Rectal smooth muscle tissue (tissue), 1 donor: ENCODE measurements at regions not wholly inside any gene's neighbourhood (a gene's known extent, or its start where the extent isn't known, plus 50 kb on each side); places are given as distances from the start of the nearest gene placed in this dataset.

Experiments used
- H3K27ac ChIP-seq: one replicate; pipeline ENCODE4 v1.7.0; 2013; ENCODE audit warnings: low read depth, low read length, inconsistent platforms
- H3K27me3 ChIP-seq: one replicate; pipeline ENCODE4 v1.7.0; 2013; ENCODE audit warnings: low read length; ENCODE audit not compliant: control insufficient read depth, insufficient read depth
- H3K36me3 ChIP-seq: one replicate; pipeline ENCODE4 v1.7.0; 2013; ENCODE audit warnings: low read length; ENCODE audit not compliant: control insufficient read depth, insufficient read depth
- H3K4me1 ChIP-seq: one replicate; pipeline ENCODE4 v1.7.0; 2013; ENCODE audit warnings: low read length; ENCODE audit not compliant: control insufficient read depth, insufficient read depth
- H3K4me3 ChIP-seq: one replicate; pipeline ENCODE4 v1.7.0; 2013; ENCODE audit warnings: low read length
- H3K9ac ChIP-seq: one replicate; pipeline ENCODE4 v1.7.0; 2013; ENCODE audit warnings: low read length

DNA sequence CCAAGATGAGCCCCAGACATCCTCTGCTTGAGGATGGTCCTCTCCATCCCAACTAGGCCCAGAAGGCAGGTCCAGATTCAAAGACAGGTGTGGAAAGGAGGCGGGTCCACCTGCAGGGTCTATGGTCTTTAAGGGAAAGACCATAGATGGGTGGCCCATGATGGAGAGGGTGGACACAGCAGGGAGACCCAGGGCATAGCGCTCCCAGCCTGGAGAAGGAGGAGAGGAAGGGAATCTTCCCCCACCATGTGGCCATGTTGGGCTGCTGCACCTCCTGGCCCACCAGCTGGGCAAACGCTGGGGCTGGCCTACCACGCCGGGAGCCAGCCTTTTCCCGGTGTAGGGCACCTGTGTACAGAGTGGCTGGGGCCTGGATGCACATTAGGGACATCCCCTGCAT lies 265.2 kb upstream of the TLE3 start:
- Histone ChIP-seq H3K27me3 (no peaks in the 10 kb centered on the region), H3K9ac (no peak overlapping the region), H3K4me1 (no peaks in the 10 kb centered on the region), H3K27ac (no peak overlapping the region), H3K4me3 (no peak overlapping the region), H3K36me3 (no peaks in the 10 kb centered on the region)

DNA sequence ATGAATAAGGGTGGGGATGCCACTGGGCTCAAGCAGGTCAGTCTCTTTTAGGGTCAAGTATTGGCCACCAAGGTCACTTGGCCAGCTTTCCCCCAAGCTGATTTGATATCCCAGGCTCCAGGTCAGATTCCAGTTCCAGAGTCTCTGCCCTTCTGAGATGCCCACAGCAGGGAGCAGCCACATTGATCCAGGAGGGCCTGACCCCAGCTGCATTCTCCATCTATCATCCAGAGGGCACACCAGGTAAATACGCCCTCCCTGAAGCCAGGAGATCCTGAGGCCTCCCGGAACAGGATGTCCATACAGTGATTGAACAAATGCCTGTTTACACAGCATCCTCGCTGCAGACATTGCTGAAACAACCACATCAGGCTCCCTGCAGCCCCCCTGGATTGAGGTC lies 264.6 kb upstream of the TLE3 start:
- H3K36me3 ChIP-seq, result no peaks in the 10 kb centered on the region
- H3K4me1 ChIP-seq, result no peaks in the 10 kb centered on the region
- no peak overlapping the region for H3K9ac ChIP-seq
- H3K27me3 ChIP-seq, result no peaks in the 10 kb centered on the region
- H3K4me3 ChIP-seq, result no peak overlapping the region
- H3K27ac ChIP-seq, result no peak overlapping the region

DNA sequence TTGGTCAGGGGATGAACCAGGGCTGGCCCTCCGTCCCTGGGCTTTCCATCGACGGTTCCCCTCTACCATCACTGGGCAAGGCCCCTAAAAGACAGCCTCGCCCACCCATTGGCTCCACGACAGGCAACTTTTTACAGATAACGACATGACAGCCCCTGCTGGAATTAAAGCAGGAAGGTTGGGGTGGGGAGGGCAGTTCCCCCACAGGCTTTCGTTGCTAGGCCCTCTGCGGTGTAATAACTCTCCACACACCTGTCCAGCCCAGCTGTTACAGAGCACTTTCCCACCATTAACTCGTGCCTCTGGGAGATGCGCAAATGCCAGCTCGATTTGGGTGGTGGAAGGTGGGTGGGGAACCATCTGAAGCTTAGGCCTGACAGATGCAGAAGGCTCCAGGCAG lies 264.2 kb upstream of the TLE3 start:
- Histone ChIP-seq H3K27ac (no peak overlapping the region), H3K4me3 (no peak overlapping the region), H3K9ac (no peak overlapping the region), H3K36me3 (no peaks in the 10 kb centered on the region), H3K27me3 (no peaks in the 10 kb centered on the region), H3K4me1 (no peaks in the 10 kb centered on the region)

DNA sequence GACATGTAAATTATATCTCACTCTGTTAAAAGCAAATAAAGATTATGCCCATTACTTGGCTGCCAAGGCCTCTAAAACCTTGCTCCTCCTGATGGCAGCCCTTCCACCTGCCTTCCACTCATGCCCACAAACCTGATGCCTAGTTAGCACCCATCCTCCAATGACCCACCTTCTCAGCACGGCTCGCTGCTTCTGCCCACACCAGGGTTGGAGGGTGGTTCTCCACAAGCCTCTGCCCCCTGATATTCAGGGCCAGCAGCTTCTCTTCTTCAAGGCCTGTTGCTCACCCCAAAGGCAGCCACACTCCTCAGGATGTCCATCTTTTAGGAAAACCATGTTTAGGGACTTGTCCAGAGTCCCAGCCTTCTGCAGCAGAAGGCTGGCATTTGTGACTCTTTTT lies 263.4 kb upstream of the TLE3 start:
- no peak overlapping the region for H3K9ac ChIP-seq
- H3K4me3 ChIP-seq, result no peak overlapping the region
- no peak overlapping the region for H3K27ac ChIP-seq
- no peaks in the 10 kb centered on the region for H3K36me3 ChIP-seq
- H3K4me1 ChIP-seq, result no peaks in the 10 kb centered on the region
- H3K27me3 ChIP-seq, result no peaks in the 10 kb centered on the region

DNA sequence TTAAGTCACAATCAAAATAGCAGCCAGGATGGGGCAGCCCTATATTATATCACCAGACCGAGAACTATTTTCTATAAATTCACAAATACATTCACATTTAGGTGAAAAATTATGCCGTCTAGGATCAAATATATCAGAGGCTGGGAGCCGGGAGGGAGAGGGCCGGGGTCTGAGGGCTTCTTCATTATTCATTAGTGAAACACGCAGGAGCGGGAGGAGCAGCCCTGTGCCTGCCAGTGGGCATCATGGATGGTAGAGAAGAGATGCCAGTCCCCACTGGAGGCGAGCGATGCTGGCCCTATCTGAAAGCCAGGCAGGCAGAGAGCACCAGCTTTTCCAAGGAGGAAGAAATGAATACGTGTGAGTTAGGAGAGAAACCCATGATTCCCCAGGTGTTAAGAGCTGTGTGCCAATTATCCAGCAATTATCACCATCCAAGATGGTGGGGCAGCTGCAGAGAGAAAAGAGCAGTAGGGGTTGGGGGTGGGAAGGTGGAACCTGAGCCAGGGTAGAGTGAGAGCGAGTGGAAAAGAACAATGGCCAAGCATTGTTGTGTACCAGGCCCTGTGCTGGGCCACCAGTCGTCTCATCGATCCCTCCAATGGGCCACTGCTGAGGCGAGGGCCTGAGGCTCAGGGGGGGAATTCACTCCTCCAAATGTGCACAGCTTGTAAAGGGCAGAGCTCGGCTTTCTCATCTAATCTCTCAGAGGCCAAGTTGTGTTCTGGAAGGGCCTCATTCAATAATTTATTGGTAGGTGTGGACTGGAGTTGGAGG lies 261.3 kb upstream of the TLE3 start:
- H3K36me3 ChIP-seq, result no peaks in the 10 kb centered on the region
- H3K9ac ChIP-seq, result no peak overlapping the region
- H3K4me1 ChIP-seq, result no peaks in the 10 kb centered on the region
- no peaks in the 10 kb centered on the region for H3K27me3 ChIP-seq
- H3K27ac ChIP-seq, result no peak overlapping the region
- no peak overlapping the region for H3K4me3 ChIP-seq

DNA sequence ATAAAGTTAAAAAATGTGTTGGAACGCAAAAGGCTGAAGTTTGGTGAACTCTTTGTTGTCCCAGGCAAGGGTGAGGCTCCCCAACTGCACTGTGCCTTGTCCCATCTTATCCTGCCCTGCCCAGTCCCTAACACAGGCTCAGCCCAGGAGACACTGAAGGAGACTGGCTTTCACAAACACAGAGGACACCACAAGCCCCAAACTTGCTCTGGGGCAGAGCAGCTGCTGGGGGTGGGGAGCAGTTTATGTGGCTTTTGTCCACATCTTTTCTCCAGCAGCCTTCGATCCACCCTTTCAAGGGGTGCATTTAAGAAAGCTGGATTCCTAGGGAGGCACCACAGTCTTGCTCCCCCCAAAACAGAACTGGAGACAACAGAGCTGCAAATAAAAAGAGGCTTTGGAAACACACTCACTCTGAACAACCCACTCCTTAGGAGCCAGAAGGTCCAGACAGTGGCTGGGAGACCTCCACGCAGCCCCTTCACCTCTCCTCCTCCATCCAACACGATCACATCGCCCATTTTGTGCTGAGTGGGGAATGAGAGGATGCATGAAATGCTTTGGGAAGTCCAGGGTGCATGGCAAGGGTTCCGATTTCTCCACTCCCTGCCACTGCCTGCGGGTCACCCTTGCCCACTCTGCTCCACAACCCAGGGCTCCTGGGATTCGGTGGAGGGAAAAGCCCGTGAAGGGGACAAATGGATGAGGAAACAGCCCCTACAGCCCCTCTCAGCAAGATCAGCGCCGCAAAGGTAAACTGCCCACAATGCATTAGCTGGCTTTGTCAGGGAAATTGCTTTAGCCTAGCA lies 260.5 kb upstream of the TLE3 start:
- Histone ChIP-seq H3K27me3 (no peaks in the 10 kb centered on the region), H3K4me3 (no peak overlapping the region), H3K4me1 (no peaks in the 10 kb centered on the region), H3K27ac (no peak overlapping the region), H3K9ac (no peak overlapping the region), H3K36me3 (no peaks in the 10 kb centered on the region)

DNA sequence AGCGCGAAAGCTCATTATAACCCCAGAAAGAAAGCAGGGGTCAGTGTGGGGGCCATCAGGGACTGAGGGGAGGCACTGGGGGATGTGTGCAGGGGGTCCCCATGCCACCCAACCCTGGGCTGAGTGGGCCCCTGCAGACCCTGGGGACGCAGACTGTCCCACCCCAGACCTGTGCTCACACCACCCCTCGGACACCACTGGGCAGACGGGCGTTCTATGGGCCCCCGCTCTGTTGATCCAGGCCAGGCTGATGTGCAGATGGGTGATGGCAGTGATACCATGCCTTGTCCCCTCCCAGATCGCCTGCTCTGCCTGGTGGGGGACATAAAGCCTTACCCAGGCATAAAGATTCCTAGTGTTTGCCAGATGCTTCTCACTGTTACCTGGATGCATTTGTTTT lies 259.7 kb upstream of the TLE3 start:
- H3K27ac ChIP-seq, result no peak overlapping the region
- H3K9ac ChIP-seq, result no peak overlapping the region
- no peak overlapping the region for H3K4me3 ChIP-seq
- no peaks in the 10 kb centered on the region for H3K27me3 ChIP-seq
- H3K4me1 ChIP-seq, result no peaks in the 10 kb centered on the region
- no peaks in the 10 kb centered on the region for H3K36me3 ChIP-seq

DNA sequence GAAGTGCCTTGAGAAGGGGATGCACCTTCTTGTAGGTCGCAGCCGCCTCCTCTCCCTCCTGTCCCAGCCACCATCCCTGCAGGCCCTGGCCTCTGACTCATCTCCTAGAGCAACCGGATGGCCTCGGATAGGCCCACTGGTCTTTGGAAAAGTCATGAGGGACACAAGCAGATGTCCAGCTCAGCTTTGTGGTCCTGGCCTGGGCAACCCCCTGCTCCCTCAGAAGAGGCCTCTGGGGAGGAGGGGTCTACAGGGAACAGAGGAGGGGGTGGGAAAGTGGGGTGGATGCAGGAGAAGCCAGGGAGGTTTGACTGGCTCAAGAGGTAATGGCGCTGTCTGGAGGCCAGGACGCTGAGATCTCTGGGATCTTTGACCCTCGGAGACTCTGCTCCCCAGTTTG lies 259.2 kb upstream of the TLE3 start:
- no peak overlapping the region for H3K4me3 ChIP-seq
- H3K27ac ChIP-seq, result no peak overlapping the region
- H3K9ac ChIP-seq, result no peak overlapping the region
- no peaks in the 10 kb centered on the region for H3K36me3 ChIP-seq
- H3K27me3 ChIP-seq, result no peaks in the 10 kb centered on the region
- H3K4me1 ChIP-seq, result no peaks in the 10 kb centered on the region

DNA sequence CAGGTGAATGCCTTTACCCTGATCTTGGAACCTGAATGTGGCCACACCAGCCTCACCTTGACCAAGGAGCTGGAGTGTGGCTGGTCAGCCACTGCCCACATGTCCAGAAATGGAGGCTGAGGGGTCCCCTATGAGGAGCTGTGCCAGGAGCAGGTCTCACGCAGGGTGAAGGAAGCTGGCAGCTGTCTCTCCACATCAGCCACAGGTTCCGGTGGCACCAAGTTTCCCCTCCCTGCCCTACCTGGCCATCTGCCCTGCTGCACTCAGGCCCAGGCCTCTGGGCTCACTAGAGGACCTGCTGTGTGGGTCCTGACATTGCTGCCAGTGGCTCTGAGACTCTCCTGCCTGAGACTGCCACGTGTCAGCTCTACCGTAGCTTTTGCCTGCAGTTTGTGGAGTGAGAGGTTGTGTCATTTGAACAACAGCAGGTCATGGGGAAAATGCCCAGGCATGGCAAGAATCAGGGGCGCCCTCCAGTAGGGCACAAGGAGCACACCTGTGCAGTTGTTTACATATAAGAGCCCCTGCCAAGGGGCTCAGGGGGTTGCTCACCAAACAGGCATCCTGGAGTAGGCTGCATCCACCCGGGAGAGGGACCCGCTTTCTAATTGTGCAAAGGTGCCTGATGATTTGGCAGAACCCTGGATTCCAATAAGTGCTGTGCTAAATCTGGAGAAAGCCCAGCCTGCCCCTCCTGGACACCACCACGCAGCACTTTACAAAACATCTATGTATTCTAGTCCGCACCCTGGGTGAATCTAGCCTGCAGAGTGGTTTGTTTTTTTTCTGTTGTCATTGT lies 258.5 kb upstream of the TLE3 start:
- no peak overlapping the region for H3K9ac ChIP-seq
- no peak overlapping the region for H3K27ac ChIP-seq
- no peaks in the 10 kb centered on the region for H3K4me1 ChIP-seq
- H3K27me3 ChIP-seq, result no peaks in the 10 kb centered on the region
- H3K4me3 ChIP-seq, result no peak overlapping the region
- no peaks in the 10 kb centered on the region for H3K36me3 ChIP-seq

DNA sequence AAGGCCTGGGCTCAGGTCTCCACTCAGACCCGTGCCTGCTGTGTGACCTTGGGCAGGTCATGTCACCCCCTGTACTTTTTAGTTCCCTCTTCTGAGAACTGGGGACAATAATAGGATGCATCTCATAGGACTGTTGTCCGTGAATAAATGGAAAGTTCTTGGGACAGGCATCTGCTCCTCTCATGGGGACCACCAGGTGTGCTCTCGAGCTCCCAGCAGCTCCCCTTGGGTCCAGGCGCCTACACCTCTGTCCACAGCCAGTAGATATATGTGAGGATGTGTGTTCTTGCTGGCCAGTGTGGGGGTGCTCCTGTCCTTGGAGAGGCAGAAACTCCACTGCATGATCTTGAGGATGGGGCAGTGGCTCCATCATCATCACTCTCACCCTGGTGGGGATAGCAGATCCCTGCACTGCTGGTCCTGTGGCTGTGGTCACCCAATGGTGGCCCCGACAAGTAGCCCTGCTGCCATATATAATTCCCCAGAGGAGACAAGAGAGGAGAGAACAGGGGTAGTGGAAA lies 257.6 kb upstream of the TLE3 start:
- Histone ChIP-seq H3K36me3 (no peaks in the 10 kb centered on the region), H3K27ac (no peak overlapping the region), H3K27me3 (no peaks in the 10 kb centered on the region), H3K4me1 (no peaks in the 10 kb centered on the region), H3K9ac (no peak overlapping the region), H3K4me3 (no peak overlapping the region)

DNA sequence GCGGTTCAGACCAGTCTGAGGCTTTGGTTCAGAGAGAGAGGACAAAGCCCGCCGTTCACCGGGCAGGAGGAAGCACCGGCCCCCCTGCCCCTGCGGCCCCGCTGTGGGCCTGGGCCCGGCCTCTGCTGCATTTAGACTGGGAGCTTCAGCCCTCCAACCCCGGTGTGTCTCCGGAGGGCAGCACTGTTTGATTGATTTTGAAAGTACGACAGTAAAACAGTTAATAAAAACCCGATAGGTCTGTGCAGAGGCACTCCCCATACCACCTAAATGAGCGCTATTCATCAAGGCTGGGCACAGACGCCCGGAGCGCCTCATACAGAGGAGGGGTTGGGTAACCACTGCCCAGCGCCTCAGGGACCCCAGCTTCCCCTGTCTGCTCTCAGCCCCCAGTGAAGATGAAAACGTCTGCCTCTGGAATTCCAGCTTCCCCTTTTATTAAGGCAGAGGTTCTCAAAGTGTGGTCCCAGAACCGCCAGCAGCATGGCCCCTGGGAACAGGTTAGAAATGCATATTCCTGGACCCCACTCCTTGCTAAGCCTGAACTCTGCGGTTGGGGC lies 256.7 kb upstream of the TLE3 start:
- no peak overlapping the region for H3K9ac ChIP-seq
- no peaks in the 10 kb centered on the region for H3K27me3 ChIP-seq
- no peak overlapping the region for H3K27ac ChIP-seq
- no peaks in the 10 kb centered on the region for H3K36me3 ChIP-seq
- no peak overlapping the region for H3K4me3 ChIP-seq
- H3K4me1 ChIP-seq, result no peaks in the 10 kb centered on the region
